Epithelial cell of prostate (primary cell): ENCODE measurements at regions not wholly inside any gene's neighbourhood (a gene's known extent, or its start where the extent isn't known, plus 50 kb on each side); places are given as distances from the start of the nearest gene placed in this dataset.

Source experiments
- DNase-seq: peaks from one replicate; pipeline ENCODE4 v3.0.0-alpha.2; 2011; ENCODE audit warnings: low read depth, low spot score
- H3K27ac ChIP-seq: fragments of 450-650 bp; 2 replicates; pipeline ENCODE4 v1.5.1; 2017; ENCODE audit warnings: mild to moderate bottlenecking

DNA sequence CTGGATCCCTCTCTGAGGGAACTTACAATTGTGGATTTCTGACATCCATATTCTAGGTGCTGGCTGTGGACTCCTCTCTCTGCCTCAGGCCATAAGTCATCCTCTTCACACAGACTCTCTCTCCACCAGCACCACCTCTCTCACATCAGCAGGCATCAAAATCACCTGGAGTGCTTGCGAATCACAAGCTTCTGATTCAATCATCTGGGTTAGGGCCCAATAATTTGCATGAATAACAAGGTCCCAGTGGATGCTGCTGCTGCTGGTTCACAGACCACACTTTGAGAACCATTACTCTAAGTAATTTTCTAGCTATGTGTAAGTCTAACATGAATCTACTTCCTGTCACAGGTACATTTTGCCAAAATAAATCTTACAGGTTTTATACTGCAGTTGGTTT lies 214.9 kb downstream of the DSEL start:
- peak overlapping the region; percentile 25 for H3K27ac ChIP-seq
- peak; percentile 31 for DNase-seq

DNA sequence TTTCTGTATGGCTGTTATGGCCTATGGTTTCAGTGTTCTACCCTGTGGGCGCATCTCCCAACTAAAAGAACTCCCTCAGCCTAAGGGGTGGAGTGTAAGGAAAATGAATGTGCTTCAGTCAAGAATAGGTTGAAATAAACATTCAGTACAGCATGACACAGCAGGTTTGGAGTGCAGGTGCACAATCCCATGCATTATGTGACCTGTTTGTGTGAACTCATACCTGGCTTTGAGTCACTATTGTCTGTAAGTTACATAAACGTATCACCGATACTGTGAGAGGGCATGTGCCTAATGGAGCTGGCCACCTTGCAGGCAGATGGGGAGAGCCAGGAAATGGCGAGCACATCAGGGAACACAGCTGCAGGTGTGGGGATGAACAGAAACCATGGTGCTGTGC lies 216.0 kb downstream of the DSEL start:
- no peak overlapping the region for H3K27ac ChIP-seq
- DNase-seq = no peak

- H3K27ac ChIP-seq = no peak overlapping the region
- DNase-seq = no peak
Observed at GRCh38 chr18:67292814-67293213, 223.7 kb downstream of the DSEL start.

- no peak for DNase-seq
Observed at GRCh38 chr18:67290421-67290820, 226.1 kb downstream of the DSEL start.

DNA sequence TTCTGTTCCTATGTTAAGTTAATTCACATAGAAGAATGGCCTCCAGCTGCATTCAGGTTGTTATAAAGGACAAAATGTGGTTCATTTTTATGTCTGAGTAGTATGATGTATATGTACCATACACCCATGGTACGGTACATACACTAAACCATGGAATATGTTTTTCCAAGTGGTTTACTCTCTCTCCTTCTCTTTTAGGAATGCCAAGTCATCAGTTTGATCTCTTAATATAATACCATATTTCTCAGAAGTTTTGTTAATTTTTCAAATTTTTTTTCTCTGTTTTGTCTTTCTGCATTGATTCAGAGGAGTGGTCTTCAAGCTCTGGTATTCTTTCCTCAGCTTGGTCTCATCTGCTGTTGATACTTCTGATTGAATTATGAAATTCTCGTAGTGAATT lies 230.9 kb downstream of the DSEL start:
- no peak for DNase-seq
- H3K27ac ChIP-seq = no peak overlapping the region

More at GRCh38 chr18:67290421-67290820, 226.1 kb downstream of the DSEL start:
- H3K27ac ChIP-seq = no peak overlapping the region

DNA sequence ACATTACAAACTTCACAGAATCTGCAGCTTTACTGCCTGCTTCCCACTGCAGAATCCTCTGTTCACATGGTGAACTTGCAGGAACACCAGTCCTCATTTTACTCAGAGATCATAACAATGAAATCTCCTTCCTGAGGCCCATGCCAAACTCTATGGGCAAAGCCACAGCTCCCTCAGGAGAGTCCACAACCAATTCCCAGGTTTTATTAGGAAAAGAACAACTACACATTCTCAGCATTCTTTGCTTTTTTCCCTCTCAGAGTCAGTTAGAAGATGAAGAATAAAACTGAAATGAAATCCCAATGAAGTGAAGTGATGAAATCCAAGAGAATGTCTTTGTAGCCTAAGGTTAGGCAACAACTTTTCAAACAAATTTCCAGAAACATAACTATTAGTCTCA lies 233.7 kb downstream of the DSEL start:
- DNase-seq = no peak

GRCh38 chr18:67281746-67282145 lies 234.8 kb downstream of the DSEL start:
- DNase-seq = no peak

More for the DNA sequence above, 233.7 kb downstream of the DSEL start:
- no peak overlapping the region for H3K27ac ChIP-seq

GRCh38 chr18:67280486-67281242 lies 235.9 kb downstream of the DSEL start:
- DNase-seq = no peak
- H3K27ac ChIP-seq = no peak overlapping the region

More at GRCh38 chr18:67281746-67282145, 234.8 kb downstream of the DSEL start:
- no peak overlapping the region for H3K27ac ChIP-seq

GRCh38 chr18:67279988-67280387 lies 236.5 kb downstream of the DSEL start:
- no peak overlapping the region for H3K27ac ChIP-seq
- DNase-seq = no peak

DNA sequence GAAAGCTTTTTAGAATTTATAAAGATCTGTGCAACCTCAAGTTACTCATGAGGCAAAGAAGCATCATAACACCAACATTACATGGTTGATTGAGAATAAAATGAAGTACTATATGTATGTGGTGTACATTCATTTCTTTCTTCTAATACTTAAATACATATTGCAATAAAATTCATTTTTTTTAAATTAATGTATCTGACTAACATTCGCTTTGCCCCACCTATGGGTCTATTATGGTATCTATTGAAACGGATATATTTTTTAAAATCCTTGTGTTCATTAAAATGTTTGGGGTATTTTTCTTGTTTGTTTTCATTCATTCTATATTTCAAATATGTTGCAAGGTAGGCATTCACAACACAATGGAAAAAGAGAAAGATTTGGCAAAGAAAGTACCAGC lies 237.5 kb downstream of the DSEL start:
- no peak for DNase-seq
- no peak overlapping the region for H3K27ac ChIP-seq

GRCh38 chr18:67276638-67277037 lies 239.9 kb downstream of the DSEL start:
- no peak for DNase-seq
- no peak overlapping the region for H3K27ac ChIP-seq

DNA sequence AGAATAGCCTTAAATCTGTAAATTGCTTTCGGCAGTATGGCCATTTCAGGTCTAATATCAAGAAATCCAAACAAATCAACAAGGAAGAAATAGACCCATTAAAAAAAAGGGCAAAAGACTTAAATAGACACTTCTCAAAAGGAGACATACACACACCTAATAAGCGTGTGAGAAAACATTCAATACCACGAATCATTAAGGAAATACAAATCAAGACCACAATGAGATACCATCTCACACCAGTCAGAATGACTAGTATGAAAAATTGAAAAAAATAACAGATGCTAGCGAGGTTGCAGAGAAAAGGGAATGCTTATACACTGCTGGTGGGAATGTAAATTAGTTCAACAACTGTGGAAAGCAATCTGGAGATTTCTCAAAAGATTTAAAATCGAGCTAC lies 243.2 kb downstream of the DSEL start:
- no peak overlapping the region for H3K27ac ChIP-seq
- no peak for DNase-seq

DNA sequence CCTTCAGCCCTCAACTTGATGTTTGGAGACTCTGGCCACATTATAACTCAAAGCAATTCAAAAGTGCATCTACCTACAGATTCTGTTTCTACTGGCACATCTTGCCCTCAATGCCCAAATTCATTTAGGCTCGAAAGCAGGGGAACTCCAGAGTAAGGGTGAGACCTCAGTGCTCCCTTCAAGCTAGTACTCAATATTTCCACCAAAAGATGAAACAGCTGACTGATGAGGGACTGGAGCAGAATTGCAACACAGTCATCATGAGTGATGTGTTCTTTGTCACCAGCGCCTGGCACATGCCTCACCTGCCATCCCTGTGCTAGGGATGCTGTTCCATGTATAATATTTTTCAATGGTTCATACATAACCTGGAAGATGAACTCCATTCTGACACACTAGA lies 247.3 kb downstream of the DSEL start:
- DNase-seq = no peak
- no peak overlapping the region for H3K27ac ChIP-seq

DNA sequence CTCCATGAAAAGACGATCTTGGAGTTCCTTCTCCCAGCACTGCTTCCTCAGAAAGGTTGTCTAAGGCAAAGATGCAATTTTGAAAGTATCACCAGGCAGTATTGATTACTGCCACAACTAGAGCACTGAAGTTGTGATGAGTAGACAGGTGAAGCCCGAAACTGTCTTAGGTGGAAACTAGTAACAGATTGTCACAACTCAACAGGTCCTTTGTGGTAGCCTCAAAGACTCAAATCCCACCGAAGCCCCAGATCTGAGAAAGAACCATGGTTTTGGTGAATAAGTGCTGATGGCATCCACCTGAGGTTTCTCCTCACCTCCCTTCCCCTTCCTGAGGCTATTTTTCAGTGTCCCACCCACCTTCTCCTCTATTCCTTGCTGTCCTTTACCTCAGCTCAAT lies 248.0 kb downstream of the DSEL start:
- H3K27ac ChIP-seq = no peak overlapping the region
- no peak for DNase-seq

DNA sequence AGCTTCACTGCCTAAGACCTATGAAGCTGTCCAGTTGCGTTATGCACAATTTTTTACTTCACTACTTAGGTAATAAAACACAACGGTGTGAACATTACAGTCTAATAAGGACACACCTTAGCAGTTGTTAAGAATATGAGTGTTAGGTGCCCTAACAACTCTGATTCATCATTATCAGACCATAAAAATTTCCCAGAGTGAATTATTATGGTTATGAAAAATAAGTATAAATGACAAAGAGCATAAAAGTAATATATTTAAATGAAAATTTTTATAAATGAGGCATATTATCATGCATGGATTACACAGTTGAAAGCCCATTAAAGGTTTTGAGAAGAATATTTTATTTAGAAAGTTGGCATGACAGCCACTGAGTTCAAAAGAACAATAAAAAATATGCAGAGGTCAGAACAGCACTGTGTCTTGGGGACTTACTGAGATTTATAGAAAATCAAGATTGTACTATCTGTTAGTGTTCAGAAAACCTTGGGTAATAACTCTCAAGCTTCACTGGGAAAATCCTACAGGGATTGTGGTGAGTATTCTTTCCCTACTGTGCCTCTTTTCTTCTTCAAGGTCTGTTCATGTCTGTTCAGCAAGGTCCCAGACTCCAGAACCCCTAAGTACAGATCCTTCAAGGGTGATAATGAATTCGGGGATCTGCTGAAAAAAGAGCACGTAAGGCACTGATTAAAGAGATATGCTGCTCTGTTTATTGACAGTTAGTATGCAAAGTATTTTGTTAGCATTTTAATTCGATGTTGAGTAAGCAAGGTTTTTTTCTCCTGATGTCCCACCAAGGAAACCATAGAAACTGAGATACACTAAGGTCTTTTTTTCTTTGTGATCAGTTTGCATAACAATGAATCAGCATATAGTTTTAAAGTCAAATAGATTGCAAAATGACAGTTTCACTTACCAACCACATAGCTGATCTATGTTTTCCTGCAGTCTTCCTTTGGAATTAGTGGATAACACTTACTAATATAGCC lies 250.0 kb downstream of the DSEL start:
- DNase-seq = no peak
- H3K27ac ChIP-seq = peak overlapping the region; percentile 92

DNA sequence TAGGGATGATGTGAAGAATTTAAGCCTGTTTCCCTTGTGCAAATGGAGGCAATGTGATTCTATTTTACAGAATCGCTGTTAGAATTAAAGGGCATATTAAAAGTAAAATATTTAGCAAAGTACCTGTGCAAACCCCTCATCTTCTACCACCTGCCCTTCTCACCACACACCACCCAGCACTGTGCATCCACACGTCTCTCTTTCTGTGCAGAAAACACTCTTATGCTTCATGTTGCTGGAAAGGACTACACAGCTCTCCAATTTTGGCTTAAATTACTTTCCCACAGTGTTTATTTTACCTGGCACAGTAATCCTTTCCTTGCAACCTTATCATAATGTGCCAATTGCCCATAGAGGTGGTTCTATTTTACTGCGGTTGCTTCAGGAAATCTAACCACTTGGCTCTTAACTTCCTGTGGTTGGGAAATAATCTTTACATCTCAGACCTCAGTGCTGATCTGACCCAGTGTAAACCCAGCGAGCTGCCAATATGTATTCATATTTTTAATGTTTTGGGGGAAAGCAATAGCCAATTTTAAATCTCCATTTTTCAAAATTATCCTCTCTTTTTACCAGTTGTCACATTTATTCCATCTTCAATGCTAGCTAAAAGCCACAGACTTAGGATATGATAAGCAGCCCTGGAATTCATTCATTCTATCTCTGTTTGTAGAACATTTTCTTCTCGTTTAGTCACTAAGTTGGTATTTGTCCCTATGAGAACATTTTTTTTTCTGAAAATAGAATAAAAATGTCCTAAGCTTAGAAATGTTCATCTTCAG lies 250.9 kb downstream of the DSEL start:
- DNase-seq = no peak
- peak overlapping the region; percentile 92 for H3K27ac ChIP-seq

DNA sequence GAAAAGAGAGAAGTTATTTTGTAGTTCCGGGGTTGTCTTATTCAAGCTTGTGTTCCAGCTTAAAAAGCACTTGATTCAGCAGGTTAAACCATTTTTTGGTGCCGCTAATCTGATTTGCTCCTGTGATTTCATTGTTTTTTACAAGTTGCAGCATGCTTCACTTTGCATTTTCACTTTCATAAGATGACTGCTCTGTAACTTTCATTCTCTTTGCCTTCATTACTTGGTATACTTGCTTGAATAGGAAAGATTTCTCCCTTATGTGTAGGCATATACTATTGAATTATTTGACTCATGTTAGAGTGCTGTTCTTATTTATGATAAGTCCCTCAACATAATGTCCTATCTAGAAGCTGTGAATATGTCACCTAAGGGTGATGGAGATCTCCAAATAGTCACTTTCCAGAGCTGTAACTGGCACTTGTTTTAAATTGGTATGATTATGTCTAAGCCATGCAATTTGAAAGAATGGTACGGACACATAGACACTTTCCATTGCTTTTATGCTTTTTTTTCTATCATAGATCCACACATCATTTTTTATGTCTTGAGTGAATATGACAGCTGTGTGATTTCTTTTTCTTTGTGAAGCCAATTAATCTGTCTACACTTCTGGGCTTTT lies 254.5 kb downstream of the DSEL start:
- DNase-seq = no peak

DNA sequence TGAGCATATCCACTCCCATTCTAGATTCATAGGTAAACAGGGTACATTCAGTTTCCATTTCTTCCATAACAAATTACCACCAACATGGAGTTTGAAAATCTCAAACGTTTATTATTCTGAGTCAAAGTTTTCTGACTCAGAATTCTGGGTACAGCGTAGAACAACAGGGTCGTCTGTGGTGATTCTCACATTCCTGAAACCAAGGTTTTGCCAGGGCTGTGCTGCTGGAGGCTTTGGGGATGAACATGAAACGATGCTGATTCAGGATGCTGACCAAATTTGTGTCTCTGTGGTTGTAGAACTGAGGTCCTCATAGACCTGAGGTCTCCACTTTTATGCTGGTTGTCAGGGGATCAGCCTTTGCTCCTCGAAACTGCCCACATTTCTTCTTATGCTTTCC lies 255.7 kb downstream of the DSEL start:
- no peak for DNase-seq
- H3K27ac ChIP-seq = no peak overlapping the region

More for the DNA sequence above, 254.5 kb downstream of the DSEL start:
- no peak overlapping the region for H3K27ac ChIP-seq

DNA sequence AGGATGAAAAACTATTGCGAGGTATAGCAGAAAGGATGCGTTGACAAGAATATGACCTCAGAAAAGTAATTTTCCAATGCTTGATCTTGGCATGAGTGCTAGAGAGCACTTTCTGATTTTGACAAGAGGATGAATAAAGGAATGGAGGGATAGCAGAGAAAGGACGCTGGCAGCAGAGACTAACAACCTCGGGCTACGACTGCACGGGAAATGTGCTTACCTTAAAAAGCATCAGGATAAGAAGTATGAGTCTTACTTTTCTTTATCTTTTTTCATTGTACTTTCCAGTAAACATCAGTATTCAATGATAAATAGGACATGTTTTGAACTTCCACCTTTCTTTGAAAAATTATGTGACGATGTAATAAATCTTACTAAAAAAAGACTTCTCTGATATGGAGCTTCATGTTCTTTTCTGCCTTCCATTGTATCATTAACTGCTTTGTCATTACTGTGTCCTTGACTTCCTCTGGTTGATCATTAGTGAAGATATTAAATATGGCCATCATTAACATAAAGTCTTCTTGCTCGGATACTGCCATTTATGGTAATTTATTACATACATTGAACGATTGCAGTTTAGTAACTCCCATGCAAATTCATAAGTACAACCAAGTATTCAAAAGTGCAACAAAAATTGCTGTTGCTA lies 265.6 kb downstream of the DSEL start:
- no peak for DNase-seq
- H3K27ac ChIP-seq = no peak overlapping the region
